GM12878 (cell line): ENCODE measurements at regions not wholly inside any gene's neighbourhood (a gene's known extent, or its start where the extent isn't known, plus 50 kb on each side); places are given as distances from the start of the nearest gene placed in this dataset.

Source experiments
- ATAC-seq: fragments of 200-7000 bp; cut with Tn5 transposase; 3 replicates; pipeline ENCODE4 v1.9.1; 2020; ENCODE audit warnings: mild to moderate bottlenecking, moderate library complexity
- BruUV-seq: library from RNA; stranded (reverse); fragments of 400-500 nt; replicated peaks from 2 replicates; lab custom pipeline; 2021; lab: Mats Ljungman, UMichigan
- CTCF ChIA-PET: fragments of 300-600 bp; sonication (Branson Sonifier 250); formaldehyde crosslinking; extraction: SDS; loops from one replicate; lab custom pipeline; 2021; ENCODE audit warnings: inconsistent platforms; lab: Yijun Ruan, JAX
- POLR2A ChIA-PET: fragments of 350-600 bp; formaldehyde crosslinking; extraction: SDS; loops from one replicate; lab custom pipeline; 2021; ENCODE audit warnings: inconsistent platforms; lab: Charles Lee
- RAD21 ChIA-PET: fragments of 300-600 bp; sonication (Branson Sonifier 250); formaldehyde crosslinking; loops from one replicate; lab custom pipeline; 2023; ENCODE audit warnings: antibody characterized with exemption; ENCODE audit not compliant: unreplicated experiment; lab: Charles Lee
- SMC1A ChIA-PET: fragments of 300-600 bp; sonication (Branson Sonifier 250); formaldehyde crosslinking; loops from one replicate; lab custom pipeline; 2023; ENCODE audit not compliant: unreplicated experiment, uncharacterized antibody; lab: Charles Lee
- DNase-seq: peaks from one replicate; pipeline ENCODE4 v3.0.0-alpha.2; 2011; ENCODE audit warnings: low read depth, low spot score
- FAIRE-seq: peaks from 3 replicates; lab custom pipeline; 2011; peaks lifted over from hg19 to GRCh38; lab: Jason Lieb, UNC
- H2AFZ ChIP-seq: 2 replicates; pipeline ENCODE4 v1.6.0; 2011; ENCODE audit warnings: low read depth, low read length, control low read depth; ENCODE audit not compliant: control insufficient read depth
- H3K27ac ChIP-seq: 2 replicates; pipeline ENCODE4 v1.5.1; 2011; ENCODE audit warnings: control low read depth; ENCODE audit not compliant: control insufficient read depth, insufficient read depth
- H3K27me3 ChIP-seq, 2 experiments: replicated peaks in 1 of 2; 2 replicates each; pipeline versions ENCODE4 v1.6.0 to v1.6.1; 2011; ENCODE audit warnings: low read length in 1 of 2; ENCODE audit not compliant: control insufficient read depth in 2 of 2, insufficient read depth in 2 of 2
- H3K36me3 ChIP-seq, 2 experiments: 2 replicates each; pipeline ENCODE4 v1.5.1; 2011; ENCODE audit warnings: low read length in 1 of 2; ENCODE audit not compliant: control insufficient read depth in 2 of 2, insufficient read depth in 2 of 2
- H3K4me1 ChIP-seq: 2 replicates; pipeline ENCODE4 v1.6.1; 2011; ENCODE audit warnings: mild to moderate bottlenecking, low read length, moderate library complexity, mixed read lengths; ENCODE audit not compliant: control insufficient read depth, insufficient read depth
- H3K4me2 ChIP-seq: 2 replicates; pipeline ENCODE4 v1.6.0; 2011; ENCODE audit warnings: control low read depth; ENCODE audit not compliant: control insufficient read depth, insufficient read depth
- H3K4me3 ChIP-seq: fragments of 200-600 bp; sonication (generic); 2 replicates; pipeline ENCODE4 v1.5.1; 2016
- H3K79me2 ChIP-seq: 2 replicates; pipeline ENCODE4 v1.6.0; 2011; ENCODE audit warnings: low read length; ENCODE audit not compliant: control insufficient read depth, insufficient read depth
- H3K9ac ChIP-seq: 2 replicates; pipeline ENCODE4 v1.8.0; 2011; ENCODE audit warnings: low read length, control low read depth, mixed read lengths; ENCODE audit not compliant: control insufficient read depth, insufficient read depth
- H3K9me3 ChIP-seq: replicated peaks from 3 replicates; pipeline ENCODE4 v1.5.1; 2011; ENCODE audit warnings: mild to moderate bottlenecking, low read length; ENCODE audit not compliant: control insufficient read depth, insufficient read depth
- H4K20me1 ChIP-seq: 2 replicates; pipeline ENCODE4 v1.6.0; 2011; ENCODE audit not compliant: control insufficient read depth, insufficient read depth
- EGR1 ChIP-seq, 2 experiments: IDR thresholded peaks; 1 replicate in 1 of 2; 2 replicates in 1 of 2; pipeline ENCODE4 v1.6.1; 2011 to 2012; ENCODE audit warnings: low read depth in 2 of 2, low read length in 2 of 2, borderline replicate concordance in 1 of 2, mild to moderate bottlenecking in 1 of 2, moderate library complexity in 1 of 2
- ETV6 ChIP-seq, 2 experiments: fragments of 450-650 bp in 1 of 2; IDR thresholded peaks in 1 of 2; conservative IDR thresholded peaks in 1 of 2; 2 replicates each; pipeline ENCODE4 v1.6.1; 2014; ENCODE audit warnings: antibody characterized with exemption in 1 of 2, borderline replicate concordance in 1 of 2, low read depth in 1 of 2, mild to moderate bottlenecking in 1 of 2, moderate library complexity in 1 of 2
- HCFC1 ChIP-seq: fragments of 150-350 bp; IDR thresholded peaks from 2 replicates; pipeline ENCODE4 v1.6.1; 2014; ENCODE audit warnings: low read length
- HDAC6 ChIP-seq: fragments of 200-600 bp; sonication (generic); IDR thresholded peaks from one replicate; pipeline ENCODE4 v1.8.0; 2017; ENCODE audit warnings: antibody characterized with exemption; ENCODE audit not compliant: unreplicated experiment
- IKZF2 ChIP-seq, 2 experiments: fragments of 450-650 bp; IDR thresholded peaks; 2 replicates each; pipeline ENCODE4 v1.6.1; 2017; ENCODE audit warnings: mild to moderate bottlenecking in 2 of 2, moderate library complexity in 2 of 2
- MAX ChIP-seq: IDR thresholded peaks from 2 replicates; pipeline ENCODE4 v1.6.1; 2012; ENCODE audit warnings: low read depth, low read length, improper control_type of control experiment
- MXI1 ChIP-seq: fragments of 150-350 bp; IDR thresholded peaks from 2 replicates; pipeline ENCODE4 v1.6.1; 2011; ENCODE audit warnings: low read depth, mild to moderate bottlenecking, inconsistent platforms, low read length, improper control_type of control experiment
- NFIC ChIP-seq: IDR thresholded peaks from 2 replicates; pipeline ENCODE4 v1.6.1; 2012; ENCODE audit warnings: low read depth, mild to moderate bottlenecking, inconsistent platforms, low read length, moderate library complexity
- NFYB ChIP-seq: IDR thresholded peaks from 2 replicates; pipeline ENCODE4 v1.6.1; 2011; ENCODE audit warnings: low read depth, mild to moderate bottlenecking, low read length, improper control_type of control experiment, moderate library complexity; ENCODE audit not compliant: insufficient read depth
- POLR2AphosphoS2 ChIP-seq: IDR thresholded peaks from 2 replicates; pipeline ENCODE4 v1.6.1; 2011; ENCODE audit warnings: low read depth, mild to moderate bottlenecking, low read length, improper control_type of control experiment, moderate library complexity
- STAT1 ChIP-seq: fragments of 450-650 bp; conservative IDR thresholded peaks from 2 replicates; pipeline ENCODE4 v1.6.1; 2014; ENCODE audit warnings: antibody characterized with exemption, mild to moderate bottlenecking
- ZNF24 ChIP-seq: fragments of 450-650 bp; IDR thresholded peaks from 2 replicates; pipeline ENCODE4 v1.6.1; 2017; ENCODE audit warnings: antibody characterized with exemption, mild to moderate bottlenecking
- WGBS: methylation state at CpG from one replicate; pipeline ENCODE4 v1.1.6; 2016; ENCODE audit warnings: low lambda C conversion rate; ENCODE audit not compliant: insufficient replicate concordance, insufficient coverage; ENCODE audit errors: missing lambda C conversion rate; 5-methylcytosine and 5-hydroxymethylcytosine counted together
- in situ Hi-C: fragments of 300-500 bp; cut with MboI; formaldehyde crosslinking; loops from 9 replicates; pipeline ENCODE4 v1.14.3; 2018; ENCODE audit warnings: mixed read lengths
- intact Hi-C: fragments of 100-400 bp; cut with micrococcal nuclease; formaldehyde crosslinking; loops from one replicate; pipeline ENCODE4 v1.14.2; 2022; ENCODE audit not compliant: unreplicated experiment
- TF ChIP-seq, protein P1 (sequence below): fragments of 450-650 bp; IDR thresholded peaks from 2 replicates; pipeline ENCODE4 v1.6.1; 2016; ENCODE audit warnings: mild to moderate bottlenecking, moderate library complexity, borderline replicate concordance
- TF ChIP-seq, protein P2 (sequence below): IDR thresholded peaks from 2 replicates; pipeline ENCODE4 v1.6.1; 2012; ENCODE audit warnings: low read depth, low read length, improper control_type of control experiment
- TF ChIP-seq, protein P3 (sequence below): fragments of 450-650 bp; IDR thresholded peaks from 2 replicates; pipeline ENCODE4 v1.6.1; 2017; ENCODE audit warnings: mild to moderate bottlenecking, low read depth, inconsistent platforms; ENCODE audit not compliant: poor library complexity, severe bottlenecking

DNA sequence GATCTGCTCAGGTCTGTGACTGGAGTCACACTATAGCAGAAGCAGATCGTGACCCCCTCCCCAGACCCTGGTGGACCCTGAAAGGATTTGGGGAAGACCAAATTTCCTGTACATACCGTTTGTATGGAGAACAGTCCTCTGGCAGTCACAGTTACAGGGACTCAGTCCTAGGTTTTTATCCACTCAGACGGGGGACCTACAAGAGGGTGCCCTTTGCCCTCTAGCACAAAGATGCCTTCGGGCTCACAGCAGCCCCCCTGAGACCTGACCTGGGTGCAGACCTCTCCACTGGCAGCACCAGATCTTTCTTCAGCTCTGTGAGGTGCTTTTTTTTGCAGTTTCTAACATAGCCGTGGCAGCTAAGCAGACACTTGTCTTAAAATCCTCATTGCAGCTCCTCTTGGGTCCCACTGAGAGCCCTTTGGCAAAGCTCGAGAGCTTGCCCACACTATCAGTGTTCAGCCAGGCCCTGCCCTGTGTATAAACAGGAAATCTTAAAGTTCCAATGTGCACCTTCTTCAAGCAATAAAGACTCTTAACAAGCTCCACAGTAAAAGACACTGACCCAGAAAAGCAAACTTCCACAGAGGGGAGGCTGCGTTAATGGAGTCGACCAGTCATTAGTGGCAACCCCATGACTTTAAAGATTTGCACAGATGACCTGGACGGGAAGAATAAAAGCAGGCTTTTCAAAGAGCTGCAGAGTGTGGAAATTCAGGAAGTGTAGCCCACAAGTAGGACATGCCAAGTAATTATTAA lies 71.8 kb upstream of the LHFPL2 start:
- H3K27ac ChIP-seq = no peak overlapping the region
- ATAC-seq = peak; percentile 15; the same call in 2 of the 3 replicates
- intact Hi-C loops (no loop called here), in situ Hi-C loops (no loop called here)
- H3K79me2 ChIP-seq = no peaks in the 10 kb centered on the region
- BruUV-seq = no TSS peak
- H3K9ac ChIP-seq = no peak overlapping the region
- no peak for DNase-seq
- SMC1A ChIA-PET = interaction anchor here (0.7 to 2.6 kb wide), 8 partner anchors 13 to 527 kb away, joined by 3 to 8 read pairs (median 4); no protein-coding TSS in a partner anchor
- CTCF ChIA-PET = interaction anchor here (0.5 to 1.3 kb wide), 3 partner anchors 27 to 490 kb away, joined by 3 read pairs; no protein-coding TSS in a partner anchor
- POLR2A ChIA-PET = interaction anchor here (1.0 to 1.2 kb wide), 3 partner anchors 52 to 78 kb away, joined by 3 read pairs; no protein-coding TSS in a partner anchor
- WGBS = 71% methylated on average over 9 of the region's 9 CpGs
- H3K4me1 ChIP-seq = peaks cover 13% of the 10 kb centered on the region
- FAIRE-seq = no peak
- H3K27me3 ChIP-seq = no peaks in the 10 kb centered on the region
- no peak overlapping the region for H2AFZ ChIP-seq
- H3K9me3 ChIP-seq = no peaks in the 10 kb centered on the region
- H3K4me2 ChIP-seq = no peak overlapping the region
- H3K4me3 ChIP-seq = no peak overlapping the region
- no peaks in the 10 kb centered on the region for H3K36me3 ChIP-seq
- RAD21 ChIA-PET = interaction anchor here (1.0 to 3.2 kb wide), 3 partner anchors 37 to 247 kb away, joined by 3 to 28 read pairs (median 6); no protein-coding TSS in a partner anchor
- no peaks in the 10 kb centered on the region for H4K20me1 ChIP-seq
- TF ChIP-seq ETV6 (conservative IDR thresholded peaks at IDR 0.05 in 1 of 2, IDR thresholded peaks at IDR 0.05 in 1 of 2; ENCODE audit: borderline replicate concordance in 1 of 2, low read depth in 1 of 2) (no peak), STAT1 (no peak), NFIC (no peak), POLR2AphosphoS2 (no peak), HCFC1 (no peak), NFYB (no peak), IKZF2 (IDR thresholded peaks at IDR 0.05) (no peak), MXI1 (no peak), HDAC6 (no peak), ZNF24 (no peak), MAX (no peak), EGR1 (IDR thresholded peaks at IDR 0.05; ENCODE audit: borderline replicate concordance in 1 of 2, low read depth in 2 of 2, low read length in 2 of 2) (no peak)
- TF ChIP-seq, protein P1, sequence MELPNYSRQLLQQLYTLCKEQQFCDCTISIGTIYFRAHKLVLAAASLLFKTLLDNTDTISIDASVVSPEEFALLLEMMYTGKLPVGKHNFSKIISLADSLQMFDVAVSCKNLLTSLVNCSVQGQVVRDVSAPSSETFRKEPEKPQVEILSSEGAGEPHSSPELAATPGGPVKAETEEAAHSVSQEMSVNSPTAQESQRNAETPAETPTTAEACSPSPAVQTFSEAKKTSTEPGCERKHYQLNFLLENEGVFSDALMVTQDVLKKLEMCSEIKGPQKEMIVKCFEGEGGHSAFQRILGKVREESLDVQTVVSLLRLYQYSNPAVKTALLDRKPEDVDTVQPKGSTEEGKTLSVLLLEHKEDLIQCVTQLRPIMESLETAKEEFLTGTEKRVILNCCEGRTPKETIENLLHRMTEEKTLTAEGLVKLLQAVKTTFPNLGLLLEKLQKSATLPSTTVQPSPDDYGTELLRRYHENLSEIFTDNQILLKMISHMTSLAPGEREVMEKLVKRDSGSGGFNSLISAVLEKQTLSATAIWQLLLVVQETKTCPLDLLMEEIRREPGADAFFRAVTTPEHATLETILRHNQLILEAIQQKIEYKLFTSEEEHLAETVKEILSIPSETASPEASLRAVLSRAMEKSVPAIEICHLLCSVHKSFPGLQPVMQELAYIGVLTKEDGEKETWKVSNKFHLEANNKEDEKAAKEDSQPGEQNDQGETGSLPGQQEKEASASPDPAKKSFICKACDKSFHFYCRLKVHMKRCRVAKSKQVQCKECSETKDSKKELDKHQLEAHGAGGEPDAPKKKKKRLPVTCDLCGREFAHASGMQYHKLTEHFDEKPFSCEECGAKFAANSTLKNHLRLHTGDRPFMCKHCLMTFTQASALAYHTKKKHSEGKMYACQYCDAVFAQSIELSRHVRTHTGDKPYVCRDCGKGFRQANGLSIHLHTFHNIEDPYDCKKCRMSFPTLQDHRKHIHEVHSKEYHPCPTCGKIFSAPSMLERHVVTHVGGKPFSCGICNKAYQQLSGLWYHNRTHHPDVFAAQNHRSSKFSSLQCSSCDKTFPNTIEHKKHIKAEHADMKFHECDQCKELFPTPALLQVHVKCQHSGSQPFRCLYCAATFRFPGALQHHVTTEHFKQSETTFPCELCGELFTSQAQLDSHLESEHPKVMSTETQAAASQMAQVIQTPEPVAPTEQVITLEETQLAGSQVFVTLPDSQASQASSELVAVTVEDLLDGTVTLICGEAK = no peak
- TF ChIP-seq, protein P2, sequence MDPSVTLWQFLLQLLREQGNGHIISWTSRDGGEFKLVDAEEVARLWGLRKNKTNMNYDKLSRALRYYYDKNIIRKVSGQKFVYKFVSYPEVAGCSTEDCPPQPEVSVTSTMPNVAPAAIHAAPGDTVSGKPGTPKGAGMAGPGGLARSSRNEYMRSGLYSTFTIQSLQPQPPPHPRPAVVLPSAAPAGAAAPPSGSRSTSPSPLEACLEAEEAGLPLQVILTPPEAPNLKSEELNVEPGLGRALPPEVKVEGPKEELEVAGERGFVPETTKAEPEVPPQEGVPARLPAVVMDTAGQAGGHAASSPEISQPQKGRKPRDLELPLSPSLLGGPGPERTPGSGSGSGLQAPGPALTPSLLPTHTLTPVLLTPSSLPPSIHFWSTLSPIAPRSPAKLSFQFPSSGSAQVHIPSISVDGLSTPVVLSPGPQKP = no peak
- TF ChIP-seq, protein P3, sequence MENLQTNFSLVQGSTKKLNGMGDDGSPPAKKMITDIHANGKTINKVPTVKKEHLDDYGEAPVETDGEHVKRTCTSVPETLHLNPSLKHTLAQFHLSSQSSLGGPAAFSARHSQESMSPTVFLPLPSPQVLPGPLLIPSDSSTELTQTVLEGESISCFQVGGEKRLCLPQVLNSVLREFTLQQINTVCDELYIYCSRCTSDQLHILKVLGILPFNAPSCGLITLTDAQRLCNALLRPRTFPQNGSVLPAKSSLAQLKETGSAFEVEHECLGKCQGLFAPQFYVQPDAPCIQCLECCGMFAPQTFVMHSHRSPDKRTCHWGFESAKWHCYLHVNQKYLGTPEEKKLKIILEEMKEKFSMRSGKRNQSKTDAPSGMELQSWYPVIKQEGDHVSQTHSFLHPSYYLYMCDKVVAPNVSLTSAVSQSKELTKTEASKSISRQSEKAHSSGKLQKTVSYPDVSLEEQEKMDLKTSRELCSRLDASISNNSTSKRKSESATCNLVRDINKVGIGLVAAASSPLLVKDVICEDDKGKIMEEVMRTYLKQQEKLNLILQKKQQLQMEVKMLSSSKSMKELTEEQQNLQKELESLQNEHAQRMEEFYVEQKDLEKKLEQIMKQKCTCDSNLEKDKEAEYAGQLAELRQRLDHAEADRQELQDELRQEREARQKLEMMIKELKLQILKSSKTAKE = no peak
